A549 (cell line): ENCODE measurements at regions not wholly inside any gene's neighbourhood (a gene's known extent, or its start where the extent isn't known, plus 50 kb on each side); places are given as distances from the start of the nearest gene placed in this dataset.

ENCODE experiments used
- HOXB13 ChIP-seq: fragments of 250-450 bp; sonication (Bioruptor Pico); IDR thresholded peaks from 2 replicates; pipeline ENCODE4 v1.5.0; 2020; ENCODE audit warnings: low read depth, mild to moderate bottlenecking, moderate library complexity
- JUNB ChIP-seq: fragments of >200 bp; sonication (Bioruptor Twin); formaldehyde crosslinking; IDR thresholded peaks from 2 replicates; pipeline ENCODE4 v1.6.1; 2016
- ZNF302 ChIP-seq: fragments of 250-450 bp; sonication (Bioruptor Pico); IDR thresholded peaks from 2 replicates; pipeline ENCODE4 v1.9.0; 2021; ENCODE audit warnings: inconsistent platforms, mild to moderate bottlenecking, moderate library complexity
- TF ChIP-seq, protein P1 (sequence below): fragments of >200 bp; sonication (Bioruptor Twin); formaldehyde crosslinking; IDR thresholded peaks from 3 replicates; pipeline ENCODE4 v1.5.1; 2016
- TF ChIP-seq, protein P2 (sequence below): IDR thresholded peaks from 2 replicates; pipeline ENCODE4 v1.6.1; 2012

DNA sequence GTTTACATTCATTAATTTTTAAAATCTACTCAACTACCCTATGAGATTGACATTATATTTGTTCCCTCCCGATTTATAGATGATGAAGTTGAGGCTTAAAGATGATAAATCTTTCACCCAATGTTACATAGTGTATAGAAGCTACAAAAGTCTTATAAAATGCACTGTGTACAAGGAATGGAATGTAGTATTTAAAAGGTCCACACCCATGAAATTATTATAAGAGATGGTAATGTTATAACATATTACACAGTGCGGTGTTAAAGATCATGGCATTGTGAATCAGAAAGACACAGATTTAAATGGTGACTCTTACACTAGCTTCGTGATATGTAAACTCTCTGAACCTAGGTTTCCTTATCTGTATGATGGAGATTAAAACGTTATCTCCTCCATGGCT lies 141.6 kb upstream of the CHD1 start:
- TF ChIP-seq, protein P1, sequence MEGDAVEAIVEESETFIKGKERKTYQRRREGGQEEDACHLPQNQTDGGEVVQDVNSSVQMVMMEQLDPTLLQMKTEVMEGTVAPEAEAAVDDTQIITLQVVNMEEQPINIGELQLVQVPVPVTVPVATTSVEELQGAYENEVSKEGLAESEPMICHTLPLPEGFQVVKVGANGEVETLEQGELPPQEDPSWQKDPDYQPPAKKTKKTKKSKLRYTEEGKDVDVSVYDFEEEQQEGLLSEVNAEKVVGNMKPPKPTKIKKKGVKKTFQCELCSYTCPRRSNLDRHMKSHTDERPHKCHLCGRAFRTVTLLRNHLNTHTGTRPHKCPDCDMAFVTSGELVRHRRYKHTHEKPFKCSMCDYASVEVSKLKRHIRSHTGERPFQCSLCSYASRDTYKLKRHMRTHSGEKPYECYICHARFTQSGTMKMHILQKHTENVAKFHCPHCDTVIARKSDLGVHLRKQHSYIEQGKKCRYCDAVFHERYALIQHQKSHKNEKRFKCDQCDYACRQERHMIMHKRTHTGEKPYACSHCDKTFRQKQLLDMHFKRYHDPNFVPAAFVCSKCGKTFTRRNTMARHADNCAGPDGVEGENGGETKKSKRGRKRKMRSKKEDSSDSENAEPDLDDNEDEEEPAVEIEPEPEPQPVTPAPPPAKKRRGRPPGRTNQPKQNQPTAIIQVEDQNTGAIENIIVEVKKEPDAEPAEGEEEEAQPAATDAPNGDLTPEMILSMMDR = no peak
- TF ChIP-seq HOXB13 (CRISPR knock-in tag) (no peak), JUNB (no peak), ZNF302 (CRISPR knock-in tag) (no peak)
- TF ChIP-seq, protein P2, sequence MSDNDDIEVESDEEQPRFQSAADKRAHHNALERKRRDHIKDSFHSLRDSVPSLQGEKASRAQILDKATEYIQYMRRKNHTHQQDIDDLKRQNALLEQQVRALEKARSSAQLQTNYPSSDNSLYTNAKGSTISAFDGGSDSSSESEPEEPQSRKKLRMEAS = no peak
